H9 (cell line): ENCODE measurements at regions not wholly inside any gene's neighbourhood (a gene's known extent, or its start where the extent isn't known, plus 50 kb on each side); places are given as distances from the start of the nearest gene placed in this dataset.

Experiments
- DNase-seq: peaks from one replicate; pipeline ENCODE4 v3.0.0-alpha.2; 2017
- H2AFZ ChIP-seq: one replicate; pipeline ENCODE4 v1.6.1; 2013; ENCODE audit warnings: mild to moderate bottlenecking, low read length, control low read depth, moderate library complexity
- H2AK5ac ChIP-seq: 2 replicates; pipeline ENCODE4 v1.6.1; 2013; ENCODE audit warnings: low read length, control low read depth, mixed read lengths; ENCODE audit not compliant: insufficient read length
- H2BK120ac ChIP-seq: one replicate; pipeline ENCODE4 v1.6.1; 2013; ENCODE audit warnings: low read depth, mild to moderate bottlenecking, low read length, control low read depth, inconsistent platforms; ENCODE audit not compliant: poor library complexity, severe bottlenecking
- H2BK12ac ChIP-seq: 2 replicates; pipeline ENCODE4 v1.6.1; 2013; ENCODE audit warnings: low read length, control low read depth, mixed read lengths, low read depth; ENCODE audit not compliant: insufficient read length
- H2BK15ac ChIP-seq: 2 replicates; pipeline ENCODE4 v1.6.1; 2013; ENCODE audit warnings: low read depth, low read length, control low read depth
- H2BK20ac ChIP-seq: one replicate; pipeline ENCODE4 v1.6.1; 2013; ENCODE audit warnings: low read depth, mild to moderate bottlenecking, low read length, control low read depth, inconsistent platforms; ENCODE audit not compliant: poor library complexity, severe bottlenecking
- H2BK5ac ChIP-seq: 2 replicates; pipeline ENCODE4 v1.6.1; 2013; ENCODE audit warnings: low read length, control low read depth, mixed read lengths; ENCODE audit not compliant: insufficient read length
- H3K14ac ChIP-seq: 2 replicates; pipeline ENCODE4 v1.6.1; 2013; ENCODE audit warnings: low read length, control low read depth; ENCODE audit not compliant: insufficient read depth
- H3K18ac ChIP-seq: 2 replicates; pipeline ENCODE4 v1.6.1; 2013; ENCODE audit warnings: low read depth, mild to moderate bottlenecking, mixed read lengths, low read length, control low read depth; ENCODE audit not compliant: insufficient read length
- H3K23ac ChIP-seq: 2 replicates; pipeline ENCODE4 v1.6.1; 2013; ENCODE audit warnings: low read length, control low read depth, mixed read lengths, low read depth; ENCODE audit not compliant: insufficient read length
- H3K23me2 ChIP-seq: 2 replicates; pipeline ENCODE4 v1.6.1; 2013; ENCODE audit warnings: low read depth, mild to moderate bottlenecking, mixed read lengths, low read length, control low read depth; ENCODE audit not compliant: insufficient read length, poor library complexity, severe bottlenecking
- H3K27ac ChIP-seq: 2 replicates; pipeline ENCODE4 v1.5.1; 2013; ENCODE audit warnings: low read length, control low read depth, mixed read lengths, low read depth; ENCODE audit not compliant: insufficient read length
- H3K27me3 ChIP-seq: 2 replicates; pipeline ENCODE4 v1.6.1; 2013; ENCODE audit warnings: low read length, control low read depth, inconsistent platforms; ENCODE audit not compliant: insufficient read depth
- H3K4ac ChIP-seq: 2 replicates; pipeline ENCODE4 v1.6.1; 2013; ENCODE audit warnings: low read depth, mild to moderate bottlenecking, control low read depth, inconsistent platforms, low read length, moderate library complexity
- H3K4me1 ChIP-seq: 2 replicates; pipeline ENCODE4 v1.6.1; 2013; ENCODE audit warnings: low read length, control low read depth, inconsistent platforms; ENCODE audit not compliant: insufficient read depth
- H3K4me2 ChIP-seq: 2 replicates; pipeline ENCODE4 v1.6.1; 2013; ENCODE audit warnings: low read length, control low read depth, mixed read lengths; ENCODE audit not compliant: insufficient read length, insufficient read depth
- H3K56ac ChIP-seq: 2 replicates; pipeline ENCODE4 v1.6.1; 2013; ENCODE audit warnings: low read depth, mild to moderate bottlenecking, mixed read lengths, low read length, control low read depth; ENCODE audit not compliant: insufficient read length
- H3K79me1 ChIP-seq: 2 replicates; pipeline ENCODE4 v1.6.1; 2013; ENCODE audit warnings: low read depth, mild to moderate bottlenecking, moderate library complexity, low read length, control low read depth, inconsistent platforms; ENCODE audit not compliant: insufficient read depth, poor library complexity, severe bottlenecking
- H3K79me2 ChIP-seq: 2 replicates; pipeline ENCODE4 v1.6.1; 2013; ENCODE audit warnings: low read length, control low read depth, inconsistent platforms; ENCODE audit not compliant: insufficient read depth
- H3K9ac ChIP-seq: 2 replicates; pipeline ENCODE4 v1.6.1; 2013; ENCODE audit warnings: low read length, control low read depth, mixed read lengths; ENCODE audit not compliant: insufficient read length; ENCODE audit errors: extremely low read depth
- H3K9me3 ChIP-seq: one replicate; pipeline ENCODE4 v1.6.1; 2013; ENCODE audit warnings: low read depth, low read length, inconsistent platforms; ENCODE audit not compliant: control insufficient read depth
- H3T11ph ChIP-seq: one replicate; pipeline ENCODE4 v1.6.1; 2013; ENCODE audit warnings: mild to moderate bottlenecking, low read length, control low read depth, inconsistent platforms
- H4K20me1 ChIP-seq: one replicate; pipeline ENCODE4 v1.6.1; 2013; ENCODE audit not compliant: control insufficient read depth, insufficient read length, insufficient read depth
- H4K5ac ChIP-seq: 2 replicates; pipeline ENCODE4 v1.6.1; 2013; ENCODE audit warnings: low read depth, mild to moderate bottlenecking, mixed read lengths, low read length, control low read depth; ENCODE audit not compliant: insufficient read length
- H4K8ac ChIP-seq: replicated peaks from 2 replicates; pipeline ENCODE4 v1.6.1; 2013; ENCODE audit warnings: low read length, control low read depth, mixed read lengths, low read depth; ENCODE audit not compliant: insufficient read length
- H4K91ac ChIP-seq: 2 replicates; pipeline ENCODE4 v1.6.1; 2013; ENCODE audit warnings: low read depth, mild to moderate bottlenecking, moderate library complexity, mixed read lengths, low read length, control low read depth; ENCODE audit not compliant: insufficient read length
- H3K27ac Mint-ChIP-seq, 3 experiments: 2 replicates in 2 of 3; 3 replicates in 1 of 3; pipeline ENCODE4 v1.8.0; 2020 to 2021; ENCODE audit warnings: mixed read lengths in 3 of 3, mild to moderate bottlenecking in 1 of 3, moderate library complexity in 1 of 3
- H3K27me3 Mint-ChIP-seq: 2 replicates; pipeline ENCODE4 v1.8.0; 2021; ENCODE audit warnings: low read depth, mild to moderate bottlenecking, moderate library complexity, mixed read lengths
- H3K36me3 Mint-ChIP-seq, 3 experiments: 2 replicates in 2 of 3; 3 replicates in 1 of 3; pipeline ENCODE4 v1.8.0; 2020 to 2021; ENCODE audit warnings: low read depth in 3 of 3, mixed read lengths in 3 of 3; ENCODE audit not compliant: insufficient read depth in 1 of 3
- H3K4me1 Mint-ChIP-seq, 2 experiments: 2 replicates each; pipeline ENCODE4 v1.8.0; 2020; ENCODE audit warnings: mixed read lengths in 2 of 2
- H3K4me3 Mint-ChIP-seq, 2 experiments: 2 replicates in 1 of 2; 3 replicates in 1 of 2; pipeline ENCODE4 v1.8.0; 2020 to 2021; ENCODE audit warnings: mild to moderate bottlenecking in 2 of 2, mixed read lengths in 2 of 2, moderate library complexity in 1 of 2
- H3K9me3 Mint-ChIP-seq, 2 experiments: 2 replicates in 1 of 2; 3 replicates in 1 of 2; pipeline ENCODE4 v1.8.0; 2020; ENCODE audit warnings: mild to moderate bottlenecking in 2 of 2, mixed read lengths in 2 of 2, moderate library complexity in 1 of 2
- CTCF ChIP-seq: fragments of 200-600 bp; sonication (generic); conservative IDR thresholded peaks from 3 replicates; pipeline ENCODE4 v1.8.0; 2021; ENCODE audit warnings: antibody characterized with exemption, mild to moderate bottlenecking
- WGBS: extraction: QIAGEN DNeasy Blood & Tissue Kit; methylation state at CpG from one replicate; pipeline ENCODE4 v1.1.7; 2013; ENCODE audit warnings: missing lambda C conversion rate, low lambda C conversion rate, mixed read lengths; ENCODE audit not compliant: insufficient read length; ENCODE audit errors: extremely low coverage; 5-methylcytosine and 5-hydroxymethylcytosine counted together

- Histone ChIP-seq H2BK120ac (no peak overlapping the region), H4K8ac (no peak overlapping the region), H3K4me2 (no peak overlapping the region), H3K56ac (no peak overlapping the region), H2AK5ac (no peak overlapping the region), H3K27me3 (no peaks in the 10 kb centered on the region), H3T11ph (no peak overlapping the region), H2BK5ac (no peak overlapping the region), H2AFZ (no peak overlapping the region), H2BK20ac (no peak overlapping the region), H3K23me2 (no peaks in the 10 kb centered on the region), H4K20me1 (no peaks in the 10 kb centered on the region), H3K4me1 (no peaks in the 10 kb centered on the region), H3K9me3 (no peaks in the 10 kb centered on the region), H2BK15ac (no peak overlapping the region), H3K18ac (no peak overlapping the region), H2BK12ac (no peak overlapping the region), H3K14ac (no peak overlapping the region), H4K5ac (no peak overlapping the region), H3K27ac (no peak overlapping the region), H3K79me1 (no peaks in the 10 kb centered on the region), H4K91ac (no peak overlapping the region), H3K4ac (no peak overlapping the region), H3K23ac (no peak overlapping the region), H3K79me2 (no peaks in the 10 kb centered on the region), H3K9ac (no peak overlapping the region)
- Mint-ChIP-seq H3K4me1 (peaks cover 7 to 15% of the 10 kb centered on the region in 2 experiments), H3K36me3 (peaks cover 0 to 17% (median 16%) of the 10 kb centered on the region in 3 experiments; a peak in 4 of 7 replicates), H3K27me3 (no peaks in the 10 kb centered on the region), H3K27ac (no peak overlapping the region), H3K4me3 (no peak overlapping the region), H3K9me3 (peaks cover 4 to 7% of the 10 kb centered on the region in 2 experiments; a peak in 2 of 5 replicates)
- no peak for TF ChIP-seq CTCF
- no peak for DNase-seq
- WGBS: 100% methylated on average over 1 of the region's 3 CpGs
These were observed 61.7 kb upstream of the NEBL start for GRCh38 chr10:20958764-20959163.
